ENCODE measurements at regions not wholly inside any gene's neighbourhood (a gene's known extent, or its start where the extent isn't known, plus 50 kb on each side); places are given as distances from the start of the nearest gene placed in this dataset.

DNA sequence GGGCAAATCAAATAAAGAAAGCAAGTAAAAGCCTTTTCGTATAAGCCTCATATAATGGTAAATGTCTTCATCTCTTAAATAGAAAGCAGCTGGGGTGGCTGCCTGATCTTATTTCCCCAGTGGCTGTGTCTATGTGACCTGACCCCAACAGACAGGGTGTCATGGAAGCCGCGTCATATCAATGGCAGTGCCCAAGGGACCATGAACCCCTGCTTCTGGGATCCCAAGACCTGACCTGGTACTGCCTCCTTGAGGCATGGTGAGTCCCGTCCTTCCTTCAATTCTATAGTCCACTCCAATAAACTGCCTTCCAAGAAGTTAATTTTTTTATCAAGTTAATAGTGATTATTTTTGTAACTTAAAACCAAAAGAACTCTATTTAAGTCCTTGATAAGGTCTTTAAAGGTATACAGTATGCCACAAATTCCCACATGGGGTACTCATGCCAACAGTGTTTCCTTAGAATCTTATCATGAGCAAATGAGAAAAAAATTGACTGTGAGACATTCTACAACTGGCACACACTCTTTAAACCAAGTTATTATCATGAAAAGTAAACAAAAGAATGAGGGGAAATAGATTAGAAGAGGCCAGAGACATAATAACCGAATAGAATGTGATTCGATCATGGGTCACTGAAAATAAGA is 104.6 kb downstream of the ADSS2 start:
- H3K9me3 ChIP-seq (replicated peaks): no peaks in the 10 kb centered on the region
- H3K27me3 ChIP-seq (ENCODE audit: low read depth): peaks cover 3% of the 10 kb centered on the region
- no peak overlapping the region for H3K27ac ChIP-seq (replicated peaks)
- no peak overlapping the region for H3K4me3 ChIP-seq
- no peaks in the 10 kb centered on the region for H3K36me3 ChIP-seq
- no peak for TF ChIP-seq CTCF (IDR thresholded peaks at IDR 0.05; ENCODE audit: borderline replicate concordance)
- H3K4me1 ChIP-seq: no peaks in the 10 kb centered on the region
- intact Hi-C loops (cut with micrococcal nuclease): no loop called here
- DNase-seq: no peak

GRCh38 chr1:244347942-244348341 is 103.8 kb downstream of the ADSS2 start:
- TF ChIP-seq CTCF (IDR thresholded peaks at IDR 0.05; ENCODE audit: borderline replicate concordance): no peak
- no peak for DNase-seq
- intact Hi-C loops (cut with micrococcal nuclease): no loop called here
- peaks cover 3% of the 10 kb centered on the region for H3K27me3 ChIP-seq (ENCODE audit: low read depth)
- no peaks in the 10 kb centered on the region for H3K9me3 ChIP-seq (replicated peaks)
- H3K4me3 ChIP-seq: no peak overlapping the region
- no peak overlapping the region for H3K27ac ChIP-seq (replicated peaks)
- no peaks in the 10 kb centered on the region for H3K4me1 ChIP-seq
- no peaks in the 10 kb centered on the region for H3K36me3 ChIP-seq

GRCh38 chr1:244349103-244349531 is 102.6 kb downstream of the ADSS2 start:
- no peak for TF ChIP-seq CTCF (IDR thresholded peaks at IDR 0.05; ENCODE audit: borderline replicate concordance)
- no peak overlapping the region for H3K27ac ChIP-seq (replicated peaks)
- no peaks in the 10 kb centered on the region for H3K36me3 ChIP-seq
- peaks cover 7% of the 10 kb centered on the region for H3K4me1 ChIP-seq
- no peak overlapping the region for H3K4me3 ChIP-seq
- no peaks in the 10 kb centered on the region for H3K9me3 ChIP-seq (replicated peaks)
- DNase-seq: no peak
- no peaks in the 10 kb centered on the region for H3K27me3 ChIP-seq (ENCODE audit: low read depth)
- intact Hi-C loops (cut with micrococcal nuclease): no loop called here

DNA sequence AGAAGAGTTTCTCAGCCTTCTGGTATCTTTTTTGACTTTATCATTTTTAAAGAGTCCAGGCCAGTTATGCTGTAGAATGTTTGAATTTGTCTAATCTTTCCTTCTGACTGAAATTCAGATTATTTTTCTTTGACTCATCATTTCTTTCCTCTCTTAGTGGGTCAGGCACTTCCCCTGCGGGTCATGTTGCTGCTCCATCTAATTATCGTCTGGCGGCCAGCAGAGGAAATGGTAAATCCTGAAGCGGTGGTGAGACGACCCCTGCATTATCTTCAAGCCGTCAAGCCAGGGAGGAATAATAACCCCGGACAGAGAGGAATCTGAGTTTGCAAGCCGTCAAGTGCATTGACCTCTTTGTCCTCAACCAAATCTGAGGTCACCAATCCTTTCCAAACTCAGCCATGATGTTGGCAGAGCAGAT is 102.1 kb downstream of the ADSS2 start:
- DNase-seq: no peak
- Histone ChIP-seq H3K4me3 (no peak overlapping the region), H3K36me3 (no peaks in the 10 kb centered on the region), H3K27me3 (ENCODE audit: low read depth) (no peaks in the 10 kb centered on the region), H3K27ac (replicated peaks) (no peak overlapping the region), H3K9me3 (replicated peaks) (no peaks in the 10 kb centered on the region), H3K4me1 (peaks cover 7% of the 10 kb centered on the region)
- TF ChIP-seq CTCF (IDR thresholded peaks at IDR 0.05; ENCODE audit: borderline replicate concordance): no peak
- intact Hi-C loops (cut with micrococcal nuclease): no loop called here

- Histone ChIP-seq H3K36me3 (no peaks in the 10 kb centered on the region), H3K4me3 (no peak overlapping the region), H3K27me3 (ENCODE audit: low read depth) (no peaks in the 10 kb centered on the region), H3K4me1 (peaks cover 7% of the 10 kb centered on the region), H3K27ac (replicated peaks) (no peak overlapping the region), H3K9me3 (replicated peaks) (no peaks in the 10 kb centered on the region)
- intact Hi-C loops (cut with micrococcal nuclease): no loop called here
- TF ChIP-seq CTCF (IDR thresholded peaks at IDR 0.05; ENCODE audit: borderline replicate concordance): no peak
- no peak for DNase-seq
Observed at GRCh38 chr1:244350027-244350426, 101.7 kb downstream of the ADSS2 start.
